NCI-H1436 (cell line): ENCODE measurements at regions not wholly inside any gene's neighbourhood (a gene's known extent, or its start where the extent isn't known, plus 50 kb on each side); places are given as distances from the start of the nearest gene placed in this dataset.

Experiments used
- DNase-seq: peaks from one replicate; lab custom pipeline; 2025; lab: John Stamatoyannopoulos, UW

DNA sequence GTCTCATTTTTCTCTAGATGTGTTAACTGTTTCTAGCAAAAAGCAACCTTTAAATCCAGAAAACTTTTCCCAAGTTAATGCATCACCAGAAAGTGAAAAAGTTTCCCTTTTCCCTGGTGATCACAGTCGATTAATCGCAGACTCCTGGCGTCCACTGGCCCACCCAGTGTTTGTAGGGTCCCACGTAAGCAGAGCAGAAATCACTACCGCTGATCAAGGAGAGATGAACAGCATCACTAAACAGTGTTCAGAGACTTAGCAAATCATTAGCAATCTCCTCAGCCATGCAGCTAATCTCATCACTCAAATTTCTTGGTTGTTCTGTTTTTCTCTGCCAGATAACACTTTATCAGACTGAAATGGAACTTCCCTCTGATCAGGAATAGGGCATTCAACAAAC is 184.2 kb downstream of the EFNB2 start:
- no peak for DNase-seq

DNA sequence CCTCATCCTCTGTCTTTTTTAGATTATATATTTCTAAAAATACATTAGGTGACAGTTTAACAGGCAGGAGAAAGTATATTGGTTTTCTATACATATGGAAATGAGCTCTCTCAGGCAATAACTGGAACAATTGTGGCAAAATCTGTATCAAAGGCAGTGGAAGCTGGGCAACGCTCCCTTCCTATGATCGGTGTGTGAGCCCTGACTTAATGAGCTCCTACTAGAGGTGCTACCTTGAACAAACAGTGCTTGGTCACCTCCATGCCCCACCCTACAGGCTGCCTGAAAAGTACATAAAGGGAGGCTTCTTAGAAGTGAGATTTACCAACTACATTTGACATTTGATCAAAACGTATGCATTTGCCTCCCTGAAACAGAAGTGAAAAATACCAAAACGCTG is 185.3 kb downstream of the EFNB2 start:
- DNase-seq, result no peak

DNA sequence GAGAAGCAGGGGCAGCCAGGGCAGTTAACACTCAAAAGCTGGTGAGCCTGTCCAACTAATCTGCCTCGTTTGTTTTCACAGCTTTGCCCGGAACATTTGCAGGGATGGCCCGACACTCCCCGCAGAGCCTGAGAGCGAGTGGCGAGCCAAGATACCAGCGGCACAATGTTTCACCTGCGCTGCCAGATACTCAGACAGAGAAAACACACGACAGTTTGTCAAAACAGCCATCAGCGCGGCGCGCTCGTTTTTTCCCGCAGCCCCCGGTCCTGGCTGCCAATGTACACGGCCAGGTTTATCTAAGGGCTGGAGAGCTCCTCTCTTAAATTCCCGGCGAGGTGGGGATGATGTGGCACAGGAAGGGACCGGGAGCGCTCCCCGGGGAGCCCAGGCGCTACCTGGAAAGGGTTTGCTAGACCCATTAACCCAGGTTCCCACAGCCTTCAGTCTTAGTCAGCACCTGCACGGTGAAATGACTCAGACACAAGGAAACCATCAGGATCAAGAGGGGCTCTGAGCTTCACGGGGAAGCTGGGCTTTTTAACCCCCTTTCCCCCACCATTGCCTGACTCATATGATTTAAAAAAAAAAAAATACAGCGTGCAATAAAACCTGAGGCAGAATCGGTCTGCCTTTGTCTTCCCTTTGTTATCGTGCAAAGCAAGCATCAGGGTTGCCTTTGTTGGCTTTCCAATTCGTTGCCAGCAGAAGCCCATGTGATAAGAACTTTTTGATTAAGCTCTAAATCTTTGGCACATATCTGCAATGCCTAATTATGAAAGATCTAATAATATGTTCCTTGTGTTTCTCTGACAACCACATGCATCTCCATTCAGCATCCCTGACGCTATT is 186.2 kb downstream of the EFNB2 start:
- DNase-seq, result peak; percentile 23

DNA sequence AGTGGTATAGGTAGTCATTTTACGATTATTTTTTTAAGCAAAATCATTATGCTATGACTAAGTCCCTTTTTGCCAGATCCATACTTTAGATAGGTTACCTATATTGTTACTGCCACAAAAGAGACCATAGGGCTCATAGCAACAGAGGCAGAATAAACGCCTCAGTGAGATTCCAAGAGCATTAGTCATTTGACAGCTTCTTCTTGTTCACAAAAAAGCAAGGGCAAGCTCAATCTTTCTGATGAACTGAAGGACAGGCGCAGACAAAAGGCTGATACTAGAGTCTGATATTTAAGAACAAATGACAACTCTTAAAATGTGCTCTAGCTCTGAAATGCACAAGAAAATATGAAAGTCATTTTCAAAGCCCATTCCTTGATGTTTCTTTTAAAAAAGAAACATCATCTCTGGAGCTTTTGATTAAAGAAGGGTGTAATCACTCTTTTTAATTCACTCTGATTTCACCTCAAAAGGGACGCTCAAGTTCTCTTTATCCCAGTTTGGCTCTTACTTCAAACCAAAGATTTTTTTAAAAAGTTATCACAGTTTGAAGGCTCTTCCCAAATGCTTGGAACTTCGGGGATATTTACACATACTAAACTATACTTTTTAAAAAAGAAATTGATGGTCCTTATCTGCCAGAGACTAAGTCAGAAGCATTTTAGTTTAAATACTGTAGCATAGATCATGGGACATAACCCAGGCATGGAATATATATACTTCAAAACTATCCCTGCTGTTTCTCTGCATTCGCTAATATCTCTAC is 187.2 kb downstream of the EFNB2 start:
- no peak for DNase-seq

- DNase-seq, result no peak
Measured at GRCh38 chr13:106344342-106344741, 191.1 kb downstream of the EFNB2 start.

GRCh38 chr13:106343836-106344235 is 191.6 kb downstream of the EFNB2 start:
- no peak for DNase-seq

- no peak for DNase-seq
Measured at GRCh38 chr13:106340249-106340648, 195.2 kb downstream of the EFNB2 start.

DNA sequence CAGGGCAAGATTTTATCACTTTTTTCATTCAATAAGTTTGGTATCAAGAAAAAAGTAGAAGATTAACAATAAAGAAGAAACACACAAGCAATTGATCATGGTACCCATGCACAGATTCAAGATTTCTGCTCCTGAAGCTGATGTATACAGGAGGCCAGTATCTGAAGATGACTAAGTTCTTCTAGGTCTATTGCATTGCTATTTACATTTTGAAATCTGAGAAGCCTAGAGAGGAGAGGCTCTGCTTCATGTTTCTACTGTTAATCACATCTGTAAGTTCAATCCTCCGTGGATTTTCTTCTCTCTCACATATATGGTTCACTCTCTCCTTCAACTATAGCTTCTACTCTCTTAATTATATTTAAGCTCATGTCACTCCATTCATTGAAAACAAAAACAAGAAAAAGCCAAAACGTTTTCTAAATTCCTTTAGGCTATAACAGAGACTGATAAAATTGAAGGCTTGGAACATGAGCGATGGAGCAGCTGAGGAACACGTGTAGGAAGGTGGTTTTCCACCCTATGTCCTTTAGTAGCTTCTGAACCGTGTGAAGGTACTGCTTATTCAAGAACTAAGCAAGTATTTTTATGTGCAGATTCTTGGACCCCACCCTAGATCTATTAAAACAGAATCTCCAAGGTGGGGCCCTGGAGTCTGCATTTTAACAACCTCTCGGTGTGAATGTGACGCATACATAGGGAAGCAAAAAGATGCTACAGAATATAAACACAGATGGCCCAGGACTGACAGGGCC is 198.2 kb downstream of the EFNB2 start:
- DNase-seq, result no peak

DNA sequence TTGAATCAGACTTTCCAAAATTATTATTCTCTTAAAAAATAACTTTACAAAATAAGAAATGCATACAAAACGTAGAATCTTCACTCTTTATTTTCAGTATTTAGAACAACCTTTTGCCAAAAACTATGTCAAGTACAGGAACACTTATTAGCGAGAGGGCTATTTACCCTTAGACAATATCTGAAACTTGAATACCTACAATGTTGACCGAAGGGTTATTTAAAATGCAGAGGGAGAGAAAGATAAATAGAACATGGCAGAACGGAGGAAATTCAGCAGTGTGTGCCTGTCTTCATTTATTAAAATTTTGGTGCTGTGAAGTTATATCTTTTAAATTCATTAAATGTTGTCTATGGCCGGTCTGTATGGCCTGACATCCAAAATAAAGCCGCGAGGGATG is 198.8 kb downstream of the EFNB2 start:
- no peak for DNase-seq

DNA sequence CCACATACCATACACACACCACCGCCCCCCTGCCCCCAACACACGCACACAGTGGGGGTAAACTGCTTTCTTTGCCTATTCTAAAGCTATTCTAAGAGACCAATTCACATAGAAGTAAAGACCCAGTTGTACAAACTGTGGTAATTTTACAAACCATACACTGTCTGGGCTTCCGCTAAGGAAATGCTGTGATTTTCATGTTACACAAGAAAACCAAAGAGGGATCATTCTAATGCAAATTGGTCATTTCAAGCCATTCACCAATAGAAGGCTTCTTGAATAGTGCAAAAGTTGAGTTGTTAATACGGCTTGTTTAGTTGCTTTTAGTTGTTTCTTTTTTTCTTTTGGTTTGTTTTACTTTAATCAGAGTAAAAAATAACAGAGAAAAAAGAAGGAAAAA is 202.8 kb downstream of the EFNB2 start:
- DNase-seq, result no peak

GRCh38 chr13:106331116-106331515 is 204.3 kb downstream of the EFNB2 start:
- no peak for DNase-seq

GRCh38 chr13:106329941-106330340 is 205.5 kb downstream of the EFNB2 start:
- no peak for DNase-seq

DNA sequence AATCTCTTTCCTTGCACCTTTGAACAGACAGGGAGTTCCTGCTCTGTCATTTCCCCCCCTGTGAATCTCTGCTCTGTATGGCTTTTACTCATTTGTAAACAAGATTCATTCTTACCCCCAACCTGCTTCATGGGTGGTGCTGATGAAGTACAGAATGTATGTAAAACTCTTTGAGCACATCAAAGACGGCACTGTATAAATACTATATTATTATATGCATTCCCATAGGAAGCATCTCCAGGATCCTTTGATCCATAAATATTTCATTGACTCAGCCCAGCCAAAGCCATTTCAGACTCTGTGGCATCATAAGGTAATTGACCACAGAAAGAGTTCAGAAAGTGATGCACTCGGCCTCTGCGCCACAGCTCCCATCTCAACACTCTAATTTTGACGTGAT is 208.7 kb downstream of the EFNB2 start:
- DNase-seq, result no peak

DNA sequence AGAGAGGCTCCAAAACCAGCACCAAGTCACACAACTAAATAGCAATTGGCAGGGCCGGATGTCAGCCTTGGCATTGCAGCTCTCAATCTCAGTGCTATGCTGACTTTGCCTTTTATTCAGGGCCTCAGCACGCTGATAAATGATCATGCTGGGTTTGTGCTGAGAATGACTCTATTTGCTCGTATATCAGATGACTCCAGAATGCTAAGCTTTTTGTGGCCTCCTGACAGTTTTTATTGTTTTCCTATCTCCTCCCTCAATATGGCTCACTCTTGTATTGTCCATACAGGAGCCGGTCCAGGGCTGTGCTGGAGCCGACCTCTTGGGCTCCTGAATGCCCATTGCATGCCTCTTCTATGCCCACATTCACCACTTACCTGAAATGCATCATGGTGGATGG is 211.0 kb downstream of the EFNB2 start:
- DNase-seq, result no peak

- no peak for DNase-seq
Measured at GRCh38 chr13:106322628-106323027, 212.8 kb downstream of the EFNB2 start.

GRCh38 chr13:106318941-106319411 is 216.5 kb downstream of the EFNB2 start:
- no peak for DNase-seq

DNA sequence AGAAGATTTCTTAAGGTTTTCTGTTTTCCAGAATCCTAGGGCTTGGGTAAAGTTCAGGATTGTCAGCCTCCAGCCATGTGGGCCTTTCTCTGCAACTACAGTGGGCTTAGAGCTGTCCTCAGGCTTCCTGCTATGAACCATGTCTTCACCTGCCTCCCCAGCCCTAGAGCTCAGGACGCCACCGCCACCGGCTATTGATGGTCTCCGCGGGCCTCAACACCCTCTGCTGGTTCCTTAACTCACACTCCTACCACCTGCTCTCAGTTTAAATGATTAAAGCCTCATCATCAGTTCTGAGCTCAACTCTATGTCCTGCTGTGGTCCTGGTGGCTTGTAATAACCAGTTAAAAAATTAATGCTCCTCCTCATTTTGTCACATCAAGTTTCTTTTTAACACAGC is 221.0 kb downstream of the EFNB2 start:
- no peak for DNase-seq

GRCh38 chr13:106311004-106311403 is 224.5 kb downstream of the EFNB2 start:
- DNase-seq, result no peak

DNA sequence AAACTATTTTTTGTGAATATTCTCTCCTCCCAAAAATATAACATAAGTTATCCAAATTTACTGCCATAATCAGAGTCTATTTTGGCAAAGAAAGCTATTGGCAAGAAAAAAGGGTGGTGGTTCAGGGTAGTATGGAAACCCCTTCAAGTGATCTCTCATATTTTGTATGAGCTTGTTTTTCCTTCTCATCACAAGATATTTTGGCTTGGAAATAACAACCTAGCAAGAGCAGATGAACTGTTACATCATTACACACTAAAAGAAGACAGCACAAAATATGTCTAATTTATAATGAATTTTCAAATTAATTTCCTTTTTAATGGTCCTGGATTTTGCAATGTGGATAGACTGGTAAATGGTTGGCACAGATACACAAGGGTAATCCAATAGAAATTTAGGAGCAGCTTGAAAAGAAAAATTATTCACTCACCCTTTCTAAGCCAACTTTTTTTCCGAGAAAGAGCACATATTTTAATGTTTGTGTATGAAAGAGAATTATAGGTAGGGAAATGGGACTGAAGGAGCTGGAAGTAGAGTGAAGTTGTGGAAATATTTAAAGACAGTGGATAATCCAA is 225.1 kb downstream of the EFNB2 start:
- no peak for DNase-seq

GRCh38 chr13:106306748-106307277 is 228.6 kb downstream of the EFNB2 start:
- DNase-seq, result no peak

- DNase-seq, result no peak
Measured at GRCh38 chr13:106302843-106303242, 232.6 kb downstream of the EFNB2 start.

DNA sequence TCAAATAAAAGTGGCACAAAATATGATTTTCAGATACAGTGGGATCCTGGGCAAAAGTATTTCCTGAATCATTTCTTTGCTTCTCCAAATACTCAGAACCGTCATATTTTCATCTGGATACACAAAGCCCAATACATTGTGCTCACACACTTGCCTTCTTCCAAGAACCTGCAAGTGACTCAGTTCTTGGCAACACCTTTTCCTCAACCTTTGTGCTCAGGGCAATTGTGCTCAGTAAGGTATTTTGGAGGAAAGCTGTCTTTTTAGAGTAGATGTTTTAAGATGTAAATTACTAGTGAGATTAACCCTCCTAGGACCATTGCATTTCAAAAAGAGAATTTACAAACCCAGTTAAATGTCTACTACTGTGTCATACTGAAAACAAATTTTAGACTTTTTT is 233.5 kb downstream of the EFNB2 start:
- no peak for DNase-seq
